H9 (cell line): ENCODE measurements at regions not wholly inside any gene's neighbourhood (a gene's known extent, or its start where the extent isn't known, plus 50 kb on each side); places are given as distances from the start of the nearest gene placed in this dataset.

Source experiments
- DNase-seq: peaks from one replicate; pipeline ENCODE4 v3.0.0-alpha.2; 2017
- H2AFZ ChIP-seq: one replicate; pipeline ENCODE4 v1.6.1; 2013; ENCODE audit warnings: mild to moderate bottlenecking, low read length, control low read depth, moderate library complexity
- H2AK5ac ChIP-seq: 2 replicates; pipeline ENCODE4 v1.6.1; 2013; ENCODE audit warnings: low read length, control low read depth, mixed read lengths; ENCODE audit not compliant: insufficient read length
- H2BK120ac ChIP-seq: one replicate; pipeline ENCODE4 v1.6.1; 2013; ENCODE audit warnings: low read depth, mild to moderate bottlenecking, low read length, control low read depth, inconsistent platforms; ENCODE audit not compliant: poor library complexity, severe bottlenecking
- H2BK12ac ChIP-seq: 2 replicates; pipeline ENCODE4 v1.6.1; 2013; ENCODE audit warnings: low read length, control low read depth, mixed read lengths, low read depth; ENCODE audit not compliant: insufficient read length
- H2BK15ac ChIP-seq: 2 replicates; pipeline ENCODE4 v1.6.1; 2013; ENCODE audit warnings: low read depth, low read length, control low read depth
- H2BK20ac ChIP-seq: one replicate; pipeline ENCODE4 v1.6.1; 2013; ENCODE audit warnings: low read depth, mild to moderate bottlenecking, low read length, control low read depth, inconsistent platforms; ENCODE audit not compliant: poor library complexity, severe bottlenecking
- H2BK5ac ChIP-seq: 2 replicates; pipeline ENCODE4 v1.6.1; 2013; ENCODE audit warnings: low read length, control low read depth, mixed read lengths; ENCODE audit not compliant: insufficient read length
- H3K14ac ChIP-seq: 2 replicates; pipeline ENCODE4 v1.6.1; 2013; ENCODE audit warnings: low read length, control low read depth; ENCODE audit not compliant: insufficient read depth
- H3K18ac ChIP-seq: 2 replicates; pipeline ENCODE4 v1.6.1; 2013; ENCODE audit warnings: low read depth, mild to moderate bottlenecking, mixed read lengths, low read length, control low read depth; ENCODE audit not compliant: insufficient read length
- H3K23ac ChIP-seq: 2 replicates; pipeline ENCODE4 v1.6.1; 2013; ENCODE audit warnings: low read length, control low read depth, mixed read lengths, low read depth; ENCODE audit not compliant: insufficient read length
- H3K23me2 ChIP-seq: 2 replicates; pipeline ENCODE4 v1.6.1; 2013; ENCODE audit warnings: low read depth, mild to moderate bottlenecking, mixed read lengths, low read length, control low read depth; ENCODE audit not compliant: insufficient read length, poor library complexity, severe bottlenecking
- H3K27ac ChIP-seq: 2 replicates; pipeline ENCODE4 v1.5.1; 2013; ENCODE audit warnings: low read length, control low read depth, mixed read lengths, low read depth; ENCODE audit not compliant: insufficient read length
- H3K27me3 ChIP-seq: 2 replicates; pipeline ENCODE4 v1.6.1; 2013; ENCODE audit warnings: low read length, control low read depth, inconsistent platforms; ENCODE audit not compliant: insufficient read depth
- H3K4ac ChIP-seq: 2 replicates; pipeline ENCODE4 v1.6.1; 2013; ENCODE audit warnings: low read depth, mild to moderate bottlenecking, control low read depth, inconsistent platforms, low read length, moderate library complexity
- H3K4me1 ChIP-seq: 2 replicates; pipeline ENCODE4 v1.6.1; 2013; ENCODE audit warnings: low read length, control low read depth, inconsistent platforms; ENCODE audit not compliant: insufficient read depth
- H3K4me2 ChIP-seq: 2 replicates; pipeline ENCODE4 v1.6.1; 2013; ENCODE audit warnings: low read length, control low read depth, mixed read lengths; ENCODE audit not compliant: insufficient read length, insufficient read depth
- H3K56ac ChIP-seq: 2 replicates; pipeline ENCODE4 v1.6.1; 2013; ENCODE audit warnings: low read depth, mild to moderate bottlenecking, mixed read lengths, low read length, control low read depth; ENCODE audit not compliant: insufficient read length
- H3K79me1 ChIP-seq: 2 replicates; pipeline ENCODE4 v1.6.1; 2013; ENCODE audit warnings: low read depth, mild to moderate bottlenecking, moderate library complexity, low read length, control low read depth, inconsistent platforms; ENCODE audit not compliant: insufficient read depth, poor library complexity, severe bottlenecking
- H3K79me2 ChIP-seq: 2 replicates; pipeline ENCODE4 v1.6.1; 2013; ENCODE audit warnings: low read length, control low read depth, inconsistent platforms; ENCODE audit not compliant: insufficient read depth
- H3K9ac ChIP-seq: 2 replicates; pipeline ENCODE4 v1.6.1; 2013; ENCODE audit warnings: low read length, control low read depth, mixed read lengths; ENCODE audit not compliant: insufficient read length; ENCODE audit errors: extremely low read depth
- H3K9me3 ChIP-seq: one replicate; pipeline ENCODE4 v1.6.1; 2013; ENCODE audit warnings: low read depth, low read length, inconsistent platforms; ENCODE audit not compliant: control insufficient read depth
- H3T11ph ChIP-seq: one replicate; pipeline ENCODE4 v1.6.1; 2013; ENCODE audit warnings: mild to moderate bottlenecking, low read length, control low read depth, inconsistent platforms
- H4K20me1 ChIP-seq: one replicate; pipeline ENCODE4 v1.6.1; 2013; ENCODE audit not compliant: control insufficient read depth, insufficient read length, insufficient read depth
- H4K5ac ChIP-seq: 2 replicates; pipeline ENCODE4 v1.6.1; 2013; ENCODE audit warnings: low read depth, mild to moderate bottlenecking, mixed read lengths, low read length, control low read depth; ENCODE audit not compliant: insufficient read length
- H4K8ac ChIP-seq: replicated peaks from 2 replicates; pipeline ENCODE4 v1.6.1; 2013; ENCODE audit warnings: low read length, control low read depth, mixed read lengths, low read depth; ENCODE audit not compliant: insufficient read length
- H4K91ac ChIP-seq: 2 replicates; pipeline ENCODE4 v1.6.1; 2013; ENCODE audit warnings: low read depth, mild to moderate bottlenecking, moderate library complexity, mixed read lengths, low read length, control low read depth; ENCODE audit not compliant: insufficient read length
- H3K27ac Mint-ChIP-seq, 3 experiments: 2 replicates in 2 of 3; 3 replicates in 1 of 3; pipeline ENCODE4 v1.8.0; 2020 to 2021; ENCODE audit warnings: mixed read lengths in 3 of 3, mild to moderate bottlenecking in 1 of 3, moderate library complexity in 1 of 3
- H3K27me3 Mint-ChIP-seq: 2 replicates; pipeline ENCODE4 v1.8.0; 2021; ENCODE audit warnings: low read depth, mild to moderate bottlenecking, moderate library complexity, mixed read lengths
- H3K36me3 Mint-ChIP-seq, 3 experiments: 2 replicates in 2 of 3; 3 replicates in 1 of 3; pipeline ENCODE4 v1.8.0; 2020 to 2021; ENCODE audit warnings: low read depth in 3 of 3, mixed read lengths in 3 of 3; ENCODE audit not compliant: insufficient read depth in 1 of 3
- H3K4me1 Mint-ChIP-seq, 2 experiments: 2 replicates each; pipeline ENCODE4 v1.8.0; 2020; ENCODE audit warnings: mixed read lengths in 2 of 2
- H3K4me3 Mint-ChIP-seq, 2 experiments: 2 replicates in 1 of 2; 3 replicates in 1 of 2; pipeline ENCODE4 v1.8.0; 2020 to 2021; ENCODE audit warnings: mild to moderate bottlenecking in 2 of 2, mixed read lengths in 2 of 2, moderate library complexity in 1 of 2
- H3K9me3 Mint-ChIP-seq, 2 experiments: 2 replicates in 1 of 2; 3 replicates in 1 of 2; pipeline ENCODE4 v1.8.0; 2020; ENCODE audit warnings: mild to moderate bottlenecking in 2 of 2, mixed read lengths in 2 of 2, moderate library complexity in 1 of 2
- CTCF ChIP-seq: fragments of 200-600 bp; sonication (generic); conservative IDR thresholded peaks from 3 replicates; pipeline ENCODE4 v1.8.0; 2021; ENCODE audit warnings: antibody characterized with exemption, mild to moderate bottlenecking
- WGBS: extraction: QIAGEN DNeasy Blood & Tissue Kit; methylation state at CpG from one replicate; pipeline ENCODE4 v1.1.7; 2013; ENCODE audit warnings: missing lambda C conversion rate, low lambda C conversion rate, mixed read lengths; ENCODE audit not compliant: insufficient read length; ENCODE audit errors: extremely low coverage; 5-methylcytosine and 5-hydroxymethylcytosine counted together

GRCh38 chr12:115687094-115687493 is 590.4 kb downstream of the MED13L start:
- Mint-ChIP-seq H3K4me3 (no peak overlapping the region), H3K27me3 (peaks cover 9% of the 10 kb centered on the region), H3K36me3 (no peaks in the 10 kb centered on the region; a peak in 1 of 7 replicates), H3K27ac (no peak overlapping the region), H3K9me3 (no peaks in the 10 kb centered on the region), H3K4me1 (peaks cover 0 to 4% of the 10 kb centered on the region in 2 experiments; a peak in 1 of 4 replicates)
- Histone ChIP-seq H3K4ac (no peak overlapping the region), H2BK12ac (no peak overlapping the region), H3K4me1 (no peaks in the 10 kb centered on the region), H4K5ac (no peak overlapping the region), H3K56ac (no peak overlapping the region), H3T11ph (no peak overlapping the region), H3K23ac (no peak overlapping the region), H2BK20ac (no peak overlapping the region), H3K27ac (no peak overlapping the region), H3K79me2 (no peaks in the 10 kb centered on the region), H2BK15ac (no peak overlapping the region), H3K9me3 (no peaks in the 10 kb centered on the region), H4K91ac (no peak overlapping the region), H2AFZ (no peak overlapping the region), H2BK120ac (no peak overlapping the region), H4K20me1 (no peaks in the 10 kb centered on the region), H3K27me3 (no peaks in the 10 kb centered on the region), H2AK5ac (no peak overlapping the region), H3K9ac (no peak overlapping the region), H3K23me2 (no peaks in the 10 kb centered on the region), H3K79me1 (no peaks in the 10 kb centered on the region), H3K14ac (no peak overlapping the region), H3K18ac (no peak overlapping the region), H2BK5ac (no peak overlapping the region), H4K8ac (no peak overlapping the region), H3K4me2 (no peak overlapping the region)
- no CpG with 5 or more reads among the region's 8 CpGs for WGBS
- DNase-seq: no peak
- no peak for TF ChIP-seq CTCF
